Skeletal muscle tissue (tissue), 3 donors: ENCODE measurements at regions not wholly inside any gene's neighbourhood (a gene's known extent, or its start where the extent isn't known, plus 50 kb on each side); places are given as distances from the start of the nearest gene placed in this dataset.
A peak's percentile ranks its signal among the peaks of the same experiment; 100 is the strongest.

Source experiments
- H3K27ac ChIP-seq: one replicate; pipeline ENCODE4 v1.7.0; 2013; ENCODE audit warnings: mild to moderate bottlenecking, low read depth, low read length, inconsistent platforms
- H3K27me3 ChIP-seq, 3 donors: one replicate each; pipeline ENCODE4 v1.7.0; 2013; ENCODE audit warnings: low read length in 3 of 3; ENCODE audit not compliant: control insufficient read depth in 3 of 3, insufficient read depth in 3 of 3
- H3K36me3 ChIP-seq, 3 donors: one replicate each; pipeline ENCODE4 v1.7.0; 2013; ENCODE audit warnings: low read length in 3 of 3; ENCODE audit not compliant: control insufficient read depth in 3 of 3, insufficient read depth in 3 of 3
- H3K4me1 ChIP-seq, 3 donors: one replicate each; pipeline ENCODE4 v1.7.0; 2013; ENCODE audit warnings: low read length in 3 of 3, mild to moderate bottlenecking in 3 of 3; ENCODE audit not compliant: control insufficient read depth in 3 of 3, insufficient read depth in 3 of 3
- H3K4me3 ChIP-seq, 3 donors: one replicate each; pipeline ENCODE4 v1.7.0; 2013; ENCODE audit warnings: low read length in 3 of 3
- H3K9ac ChIP-seq, 3 donors: one replicate each; pipeline ENCODE4 v1.7.0; 2013; ENCODE audit warnings: low read length in 3 of 3, mild to moderate bottlenecking in 3 of 3, moderate library complexity in 2 of 3, low read depth in 1 of 3
- H3K9me3 ChIP-seq, 3 donors: one replicate each; pipeline ENCODE4 v1.7.0; 2013; ENCODE audit warnings: low read length in 3 of 3; ENCODE audit not compliant: control insufficient read depth in 3 of 3
- donor health status: Osteomylitis.

GRCh38 chr4:100285121-100285520 is 94.9 kb upstream of the DDIT4L start:
- Histone ChIP-seq H3K4me1 (peaks cover 12 to 33% (median 18%) of the 10 kb centered on the region in 3 donors), H3K36me3 (no peaks in the 10 kb centered on the region), H3K27me3 (no peaks in the 10 kb centered on the region), H3K4me3 (no peak overlapping the region), H3K9ac (no peak overlapping the region), H3K9me3 (no peaks in the 10 kb centered on the region), H3K27ac (no peak overlapping the region)

GRCh38 chr4:100284129-100284880 is 94.0 kb upstream of the DDIT4L start:
- H3K27ac ChIP-seq, result peak overlapping the region; percentile 58
- H3K36me3 ChIP-seq, result no peaks in the 10 kb centered on the region
- peaks cover 12 to 34% (median 14%) of the 10 kb centered on the region in 3 donors for H3K4me1 ChIP-seq
- H3K9ac ChIP-seq, result peak overlapping the region in 1 of 3 donors; percentile 20
- H3K27me3 ChIP-seq, result no peaks in the 10 kb centered on the region
- peak overlapping the region in 1 of 3 donors; percentile 6 for H3K4me3 ChIP-seq
- H3K9me3 ChIP-seq, result no peaks in the 10 kb centered on the region

- H3K9ac ChIP-seq, result no peak overlapping the region
- no peaks in the 10 kb centered on the region for H3K9me3 ChIP-seq
- no peak overlapping the region for H3K4me3 ChIP-seq
- no peaks in the 10 kb centered on the region for H3K27me3 ChIP-seq
- H3K4me1 ChIP-seq, result peaks cover 5 to 18% (median 5%) of the 10 kb centered on the region in 3 donors
- H3K27ac ChIP-seq, result no peak overlapping the region
- no peaks in the 10 kb centered on the region for H3K36me3 ChIP-seq
These were observed 90.5 kb upstream of the DDIT4L start for GRCh38 chr4:100280807-100281206.

- H3K9me3 ChIP-seq, result no peaks in the 10 kb centered on the region
- no peak overlapping the region for H3K4me3 ChIP-seq
- no peaks in the 10 kb centered on the region for H3K36me3 ChIP-seq
- no peak overlapping the region for H3K9ac ChIP-seq
- H3K4me1 ChIP-seq, result peaks cover 0 to 9% (median 5%) of the 10 kb centered on the region in 3 donors
- H3K27ac ChIP-seq, result no peak overlapping the region
- H3K27me3 ChIP-seq, result no peaks in the 10 kb centered on the region
These were observed 88.3 kb upstream of the DDIT4L start for GRCh38 chr4:100278567-100278966.

- H3K27ac ChIP-seq, result no peak overlapping the region
- no peaks in the 10 kb centered on the region for H3K36me3 ChIP-seq
- H3K4me1 ChIP-seq, result no peaks in the 10 kb centered on the region
- H3K27me3 ChIP-seq, result no peaks in the 10 kb centered on the region
- no peak overlapping the region for H3K4me3 ChIP-seq
- H3K9ac ChIP-seq, result no peak overlapping the region
- peaks cover 0 to 2% (median 0%) of the 10 kb centered on the region in 3 donors for H3K9me3 ChIP-seq
These were observed 79.2 kb upstream of the DDIT4L start for GRCh38 chr4:100269446-100269845.

GRCh38 chr4:100268789-100269188 is 78.5 kb upstream of the DDIT4L start:
- no peak overlapping the region for H3K27ac ChIP-seq
- no peak overlapping the region for H3K4me3 ChIP-seq
- peaks cover 0 to 2% (median 0%) of the 10 kb centered on the region in 3 donors for H3K9me3 ChIP-seq
- no peaks in the 10 kb centered on the region for H3K36me3 ChIP-seq
- no peak overlapping the region for H3K9ac ChIP-seq
- H3K4me1 ChIP-seq, result no peaks in the 10 kb centered on the region
- no peaks in the 10 kb centered on the region for H3K27me3 ChIP-seq

- Histone ChIP-seq H3K4me3 (no peak overlapping the region), H3K9ac (no peak overlapping the region), H3K9me3 (no peaks in the 10 kb centered on the region), H3K36me3 (no peaks in the 10 kb centered on the region), H3K27ac (no peak overlapping the region), H3K27me3 (no peaks in the 10 kb centered on the region), H3K4me1 (no peaks in the 10 kb centered on the region)
These were observed 71.1 kb upstream of the DDIT4L start for GRCh38 chr4:100261346-100261745.

GRCh38 chr4:100258675-100259074 is 68.4 kb upstream of the DDIT4L start:
- no peak overlapping the region for H3K9ac ChIP-seq
- H3K27me3 ChIP-seq, result no peaks in the 10 kb centered on the region
- H3K27ac ChIP-seq, result no peak overlapping the region
- H3K9me3 ChIP-seq, result no peaks in the 10 kb centered on the region
- no peaks in the 10 kb centered on the region for H3K4me1 ChIP-seq
- no peak overlapping the region for H3K4me3 ChIP-seq
- H3K36me3 ChIP-seq, result no peaks in the 10 kb centered on the region

GRCh38 chr4:100257567-100257966 is 67.3 kb upstream of the DDIT4L start:
- Histone ChIP-seq H3K27me3 (no peaks in the 10 kb centered on the region), H3K4me1 (no peaks in the 10 kb centered on the region), H3K36me3 (no peaks in the 10 kb centered on the region), H3K9me3 (no peaks in the 10 kb centered on the region), H3K9ac (no peak overlapping the region), H3K4me3 (no peak overlapping the region), H3K27ac (no peak overlapping the region)

GRCh38 chr4:100254237-100254636 is 64.0 kb upstream of the DDIT4L start:
- no peaks in the 10 kb centered on the region for H3K4me1 ChIP-seq
- no peak overlapping the region for H3K4me3 ChIP-seq
- no peaks in the 10 kb centered on the region for H3K36me3 ChIP-seq
- H3K27ac ChIP-seq, result no peak overlapping the region
- H3K9me3 ChIP-seq, result no peaks in the 10 kb centered on the region
- H3K9ac ChIP-seq, result no peak overlapping the region
- H3K27me3 ChIP-seq, result no peaks in the 10 kb centered on the region
